ENCODE measurements at regions not wholly inside any gene's neighbourhood (a gene's known extent, or its start where the extent isn't known, plus 50 kb on each side); places are given as distances from the start of the nearest gene placed in this dataset.

- TF ChIP-seq FOS (IDR thresholded peaks at IDR 0.05; ENCODE audit: borderline replicate concordance, insufficient read depth, low read length) (no peak), CTCF (IDR thresholded peaks at IDR 0.05; ENCODE audit: extremely low read depth in 1 of 2, insufficient read depth in 1 of 2, low read depth in 1 of 2, low read length in 2 of 2) (no peak), POLR2A (IDR thresholded peaks at IDR 0.05; ENCODE audit: low read depth, low read length) (no peak), EZH2 (IDR thresholded peaks at IDR 0.05; ENCODE audit: borderline replicate concordance, low read depth, low read length, severe bottlenecking) (no peak), POLR2AphosphoS5 (IDR thresholded peaks at IDR 0.05; ENCODE audit: insufficient read depth, low read depth, low read length) (no peak), MYC (IDR thresholded peaks at IDR 0.05; ENCODE audit: low read depth, low read length) (no peak), JUN (IDR thresholded peaks at IDR 0.05; ENCODE audit: borderline replicate concordance, insufficient read depth, insufficient read length, low read depth) (no peak), MAX (IDR thresholded peaks at IDR 0.05; ENCODE audit: insufficient read depth, insufficient read length) (no peak), GATA2 (IDR thresholded peaks at IDR 0.05; ENCODE audit: insufficient read depth, insufficient read length, low read depth, low read length) (no peak)
Observed at GRCh38 chr3:127486321-127486944, 104.1 kb downstream of the TPRA1 start.

Data from endothelial cell of umbilical vein (primary cell).